T-helper 1 cell (primary cell): ENCODE measurements at regions not wholly inside any gene's neighbourhood (a gene's known extent, or its start where the extent isn't known, plus 50 kb on each side); places are given as distances from the start of the nearest gene placed in this dataset.
"Not testable (repeated sequence)": the region's sequence is repeated elsewhere in the genome, so short reads cannot be mapped to it uniquely, and the experiment has no call there.

Experiments
- DNase-seq, 5 donors: peaks; one replicate each; pipeline ENCODE4 v3.0.0-alpha.2; 2012 to 2020

GRCh38 chr3:24688446-24689148 lies 193.9 kb upstream of the THRB start:
- no peak for DNase-seq

GRCh38 chr3:24689353-24689752 lies 194.7 kb upstream of the THRB start:
- no peak for DNase-seq

- DNase-seq = no peak
These were observed 196.1 kb upstream of the THRB start for GRCh38 chr3:24690777-24691176.

GRCh38 chr3:24699078-24699477 lies 204.4 kb upstream of the THRB start:
- DNase-seq = not testable (repeated sequence)

- no peak for DNase-seq
These were observed 209.8 kb upstream of the THRB start for GRCh38 chr3:24704496-24704895.

- no peak for DNase-seq
These were observed 213.3 kb upstream of the THRB start for GRCh38 chr3:24707936-24708335.

GRCh38 chr3:24709956-24710355 lies 215.3 kb upstream of the THRB start:
- no peak for DNase-seq

- DNase-seq = no peak
These were observed 218.9 kb upstream of the THRB start for GRCh38 chr3:24713516-24713915.

- no peak for DNase-seq
These were observed 219.8 kb upstream of the THRB start for GRCh38 chr3:24714436-24714835.

- DNase-seq = no peak
These were observed 220.6 kb upstream of the THRB start for GRCh38 chr3:24715171-24715792.

- DNase-seq = no peak
These were observed 227.4 kb upstream of the THRB start for GRCh38 chr3:24722087-24722486.

GRCh38 chr3:24725514-24726255 lies 231.0 kb upstream of the THRB start:
- no peak for DNase-seq

- no peak for DNase-seq
These were observed 231.8 kb upstream of the THRB start for GRCh38 chr3:24726423-24726822.

- no peak for DNase-seq
These were observed 235.5 kb upstream of the THRB start for GRCh38 chr3:24730173-24730572.

GRCh38 chr3:24734019-24734418 lies 239.4 kb upstream of the THRB start:
- DNase-seq = no peak

- no peak for DNase-seq
These were observed 242.1 kb upstream of the THRB start for GRCh38 chr3:24736701-24737100.

- no peak for DNase-seq
These were observed 245.7 kb upstream of the THRB start for GRCh38 chr3:24740326-24740725.

GRCh38 chr3:24741506-24741905 lies 246.9 kb upstream of the THRB start:
- no peak for DNase-seq

GRCh38 chr3:24748520-24748919 lies 253.9 kb upstream of the THRB start:
- DNase-seq = no peak

- DNase-seq = no peak
These were observed 256.4 kb upstream of the THRB start for GRCh38 chr3:24751020-24751419.

- no peak for DNase-seq
These were observed 261.6 kb upstream of the THRB start for GRCh38 chr3:24756101-24756888.

GRCh38 chr3:24763393-24763792 lies 268.7 kb upstream of the THRB start:
- DNase-seq = no peak

GRCh38 chr3:24764236-24764915 lies 269.7 kb upstream of the THRB start:
- no peak for DNase-seq
